H9 (cell line): ENCODE measurements at regions not wholly inside any gene's neighbourhood (a gene's known extent, or its start where the extent isn't known, plus 50 kb on each side); places are given as distances from the start of the nearest gene placed in this dataset.

Experiments used
- DNase-seq: peaks from one replicate; pipeline ENCODE4 v3.0.0-alpha.2; 2017
- H2AFZ ChIP-seq: one replicate; pipeline ENCODE4 v1.6.1; 2013; ENCODE audit warnings: mild to moderate bottlenecking, low read length, control low read depth, moderate library complexity
- H2AK5ac ChIP-seq: 2 replicates; pipeline ENCODE4 v1.6.1; 2013; ENCODE audit warnings: low read length, control low read depth, mixed read lengths; ENCODE audit not compliant: insufficient read length
- H2BK120ac ChIP-seq: one replicate; pipeline ENCODE4 v1.6.1; 2013; ENCODE audit warnings: low read depth, mild to moderate bottlenecking, low read length, control low read depth, inconsistent platforms; ENCODE audit not compliant: poor library complexity, severe bottlenecking
- H2BK12ac ChIP-seq: 2 replicates; pipeline ENCODE4 v1.6.1; 2013; ENCODE audit warnings: low read length, control low read depth, mixed read lengths, low read depth; ENCODE audit not compliant: insufficient read length
- H2BK15ac ChIP-seq: 2 replicates; pipeline ENCODE4 v1.6.1; 2013; ENCODE audit warnings: low read depth, low read length, control low read depth
- H2BK20ac ChIP-seq: one replicate; pipeline ENCODE4 v1.6.1; 2013; ENCODE audit warnings: low read depth, mild to moderate bottlenecking, low read length, control low read depth, inconsistent platforms; ENCODE audit not compliant: poor library complexity, severe bottlenecking
- H2BK5ac ChIP-seq: 2 replicates; pipeline ENCODE4 v1.6.1; 2013; ENCODE audit warnings: low read length, control low read depth, mixed read lengths; ENCODE audit not compliant: insufficient read length
- H3K14ac ChIP-seq: 2 replicates; pipeline ENCODE4 v1.6.1; 2013; ENCODE audit warnings: low read length, control low read depth; ENCODE audit not compliant: insufficient read depth
- H3K18ac ChIP-seq: 2 replicates; pipeline ENCODE4 v1.6.1; 2013; ENCODE audit warnings: low read depth, mild to moderate bottlenecking, mixed read lengths, low read length, control low read depth; ENCODE audit not compliant: insufficient read length
- H3K23ac ChIP-seq: 2 replicates; pipeline ENCODE4 v1.6.1; 2013; ENCODE audit warnings: low read length, control low read depth, mixed read lengths, low read depth; ENCODE audit not compliant: insufficient read length
- H3K23me2 ChIP-seq: 2 replicates; pipeline ENCODE4 v1.6.1; 2013; ENCODE audit warnings: low read depth, mild to moderate bottlenecking, mixed read lengths, low read length, control low read depth; ENCODE audit not compliant: insufficient read length, poor library complexity, severe bottlenecking
- H3K27ac ChIP-seq: 2 replicates; pipeline ENCODE4 v1.5.1; 2013; ENCODE audit warnings: low read length, control low read depth, mixed read lengths, low read depth; ENCODE audit not compliant: insufficient read length
- H3K27me3 ChIP-seq: 2 replicates; pipeline ENCODE4 v1.6.1; 2013; ENCODE audit warnings: low read length, control low read depth, inconsistent platforms; ENCODE audit not compliant: insufficient read depth
- H3K4ac ChIP-seq: 2 replicates; pipeline ENCODE4 v1.6.1; 2013; ENCODE audit warnings: low read depth, mild to moderate bottlenecking, control low read depth, inconsistent platforms, low read length, moderate library complexity
- H3K4me1 ChIP-seq: 2 replicates; pipeline ENCODE4 v1.6.1; 2013; ENCODE audit warnings: low read length, control low read depth, inconsistent platforms; ENCODE audit not compliant: insufficient read depth
- H3K4me2 ChIP-seq: 2 replicates; pipeline ENCODE4 v1.6.1; 2013; ENCODE audit warnings: low read length, control low read depth, mixed read lengths; ENCODE audit not compliant: insufficient read length, insufficient read depth
- H3K56ac ChIP-seq: 2 replicates; pipeline ENCODE4 v1.6.1; 2013; ENCODE audit warnings: low read depth, mild to moderate bottlenecking, mixed read lengths, low read length, control low read depth; ENCODE audit not compliant: insufficient read length
- H3K79me1 ChIP-seq: 2 replicates; pipeline ENCODE4 v1.6.1; 2013; ENCODE audit warnings: low read depth, mild to moderate bottlenecking, moderate library complexity, low read length, control low read depth, inconsistent platforms; ENCODE audit not compliant: insufficient read depth, poor library complexity, severe bottlenecking
- H3K79me2 ChIP-seq: 2 replicates; pipeline ENCODE4 v1.6.1; 2013; ENCODE audit warnings: low read length, control low read depth, inconsistent platforms; ENCODE audit not compliant: insufficient read depth
- H3K9ac ChIP-seq: 2 replicates; pipeline ENCODE4 v1.6.1; 2013; ENCODE audit warnings: low read length, control low read depth, mixed read lengths; ENCODE audit not compliant: insufficient read length; ENCODE audit errors: extremely low read depth
- H3K9me3 ChIP-seq: one replicate; pipeline ENCODE4 v1.6.1; 2013; ENCODE audit warnings: low read depth, low read length, inconsistent platforms; ENCODE audit not compliant: control insufficient read depth
- H3T11ph ChIP-seq: one replicate; pipeline ENCODE4 v1.6.1; 2013; ENCODE audit warnings: mild to moderate bottlenecking, low read length, control low read depth, inconsistent platforms
- H4K20me1 ChIP-seq: one replicate; pipeline ENCODE4 v1.6.1; 2013; ENCODE audit not compliant: control insufficient read depth, insufficient read length, insufficient read depth
- H4K5ac ChIP-seq: 2 replicates; pipeline ENCODE4 v1.6.1; 2013; ENCODE audit warnings: low read depth, mild to moderate bottlenecking, mixed read lengths, low read length, control low read depth; ENCODE audit not compliant: insufficient read length
- H4K8ac ChIP-seq: replicated peaks from 2 replicates; pipeline ENCODE4 v1.6.1; 2013; ENCODE audit warnings: low read length, control low read depth, mixed read lengths, low read depth; ENCODE audit not compliant: insufficient read length
- H4K91ac ChIP-seq: 2 replicates; pipeline ENCODE4 v1.6.1; 2013; ENCODE audit warnings: low read depth, mild to moderate bottlenecking, moderate library complexity, mixed read lengths, low read length, control low read depth; ENCODE audit not compliant: insufficient read length
- H3K27ac Mint-ChIP-seq, 3 experiments: 2 replicates in 2 of 3; 3 replicates in 1 of 3; pipeline ENCODE4 v1.8.0; 2020 to 2021; ENCODE audit warnings: mixed read lengths in 3 of 3, mild to moderate bottlenecking in 1 of 3, moderate library complexity in 1 of 3
- H3K27me3 Mint-ChIP-seq: 2 replicates; pipeline ENCODE4 v1.8.0; 2021; ENCODE audit warnings: low read depth, mild to moderate bottlenecking, moderate library complexity, mixed read lengths
- H3K36me3 Mint-ChIP-seq, 3 experiments: 2 replicates in 2 of 3; 3 replicates in 1 of 3; pipeline ENCODE4 v1.8.0; 2020 to 2021; ENCODE audit warnings: low read depth in 3 of 3, mixed read lengths in 3 of 3; ENCODE audit not compliant: insufficient read depth in 1 of 3
- H3K4me1 Mint-ChIP-seq, 2 experiments: 2 replicates each; pipeline ENCODE4 v1.8.0; 2020; ENCODE audit warnings: mixed read lengths in 2 of 2
- H3K4me3 Mint-ChIP-seq, 2 experiments: 2 replicates in 1 of 2; 3 replicates in 1 of 2; pipeline ENCODE4 v1.8.0; 2020 to 2021; ENCODE audit warnings: mild to moderate bottlenecking in 2 of 2, mixed read lengths in 2 of 2, moderate library complexity in 1 of 2
- H3K9me3 Mint-ChIP-seq, 2 experiments: 2 replicates in 1 of 2; 3 replicates in 1 of 2; pipeline ENCODE4 v1.8.0; 2020; ENCODE audit warnings: mild to moderate bottlenecking in 2 of 2, mixed read lengths in 2 of 2, moderate library complexity in 1 of 2
- WGBS: extraction: QIAGEN DNeasy Blood & Tissue Kit; methylation state at CpG from one replicate; pipeline ENCODE4 v1.1.7; 2013; ENCODE audit warnings: missing lambda C conversion rate, low lambda C conversion rate, mixed read lengths; ENCODE audit not compliant: insufficient read length; ENCODE audit errors: extremely low coverage; 5-methylcytosine and 5-hydroxymethylcytosine counted together
- TF ChIP-seq, protein P1 (sequence below): fragments of 200-600 bp; sonication (generic); conservative IDR thresholded peaks from 3 replicates; pipeline ENCODE4 v1.8.0; 2021; ENCODE audit warnings: antibody characterized with exemption, mild to moderate bottlenecking

GRCh38 chr6:74069089-74069581 is 373.1 kb downstream of the CD109 start:
- no peak overlapping the region for H3K4me3 Mint-ChIP-seq
- Histone ChIP-seq H3K79me1 (no peaks in the 10 kb centered on the region), H3K23ac (no peak overlapping the region), H2BK120ac (no peak overlapping the region), H4K8ac (no peak overlapping the region), H3K27ac (no peak overlapping the region), H2BK12ac (no peak overlapping the region), H3K27me3 (no peaks in the 10 kb centered on the region), H3K14ac (no peak overlapping the region), H2BK5ac (no peak overlapping the region), H3K23me2 (no peaks in the 10 kb centered on the region), H3K9me3 (no peaks in the 10 kb centered on the region), H2BK15ac (no peak overlapping the region), H3T11ph (no peak overlapping the region), H2AK5ac (no peak overlapping the region), H4K5ac (no peak overlapping the region), H3K4me1 (no peaks in the 10 kb centered on the region), H2AFZ (no peak overlapping the region), H3K79me2 (no peaks in the 10 kb centered on the region), H3K56ac (no peak overlapping the region), H3K9ac (no peak overlapping the region), H3K4ac (no peak overlapping the region), H3K4me2 (no peak overlapping the region), H4K20me1 (no peaks in the 10 kb centered on the region), H4K91ac (no peak overlapping the region), H2BK20ac (no peak overlapping the region), H3K18ac (no peak overlapping the region)
- TF ChIP-seq, protein P1, sequence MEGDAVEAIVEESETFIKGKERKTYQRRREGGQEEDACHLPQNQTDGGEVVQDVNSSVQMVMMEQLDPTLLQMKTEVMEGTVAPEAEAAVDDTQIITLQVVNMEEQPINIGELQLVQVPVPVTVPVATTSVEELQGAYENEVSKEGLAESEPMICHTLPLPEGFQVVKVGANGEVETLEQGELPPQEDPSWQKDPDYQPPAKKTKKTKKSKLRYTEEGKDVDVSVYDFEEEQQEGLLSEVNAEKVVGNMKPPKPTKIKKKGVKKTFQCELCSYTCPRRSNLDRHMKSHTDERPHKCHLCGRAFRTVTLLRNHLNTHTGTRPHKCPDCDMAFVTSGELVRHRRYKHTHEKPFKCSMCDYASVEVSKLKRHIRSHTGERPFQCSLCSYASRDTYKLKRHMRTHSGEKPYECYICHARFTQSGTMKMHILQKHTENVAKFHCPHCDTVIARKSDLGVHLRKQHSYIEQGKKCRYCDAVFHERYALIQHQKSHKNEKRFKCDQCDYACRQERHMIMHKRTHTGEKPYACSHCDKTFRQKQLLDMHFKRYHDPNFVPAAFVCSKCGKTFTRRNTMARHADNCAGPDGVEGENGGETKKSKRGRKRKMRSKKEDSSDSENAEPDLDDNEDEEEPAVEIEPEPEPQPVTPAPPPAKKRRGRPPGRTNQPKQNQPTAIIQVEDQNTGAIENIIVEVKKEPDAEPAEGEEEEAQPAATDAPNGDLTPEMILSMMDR: no peak
- no peak overlapping the region for H3K27ac Mint-ChIP-seq
- H3K36me3 Mint-ChIP-seq: no peaks in the 10 kb centered on the region
- H3K27me3 Mint-ChIP-seq: no peaks in the 10 kb centered on the region; the same call in 1 of the 2 replicates
- no peaks in the 10 kb centered on the region for H3K4me1 Mint-ChIP-seq
- DNase-seq: no peak
- H3K9me3 Mint-ChIP-seq: no peaks in the 10 kb centered on the region
- no CpG with 5 or more reads among the region's 4 CpGs for WGBS
